HepG2 (cell line): ENCODE measurements at regions not wholly inside any gene's neighbourhood (a gene's known extent, or its start where the extent isn't known, plus 50 kb on each side); places are given as distances from the start of the nearest gene placed in this dataset.

Source experiments
- ATF7 ChIP-seq, 2 experiments: fragments of 450-650 bp in 1 of 2; sonication (generic) in 1 of 2; formaldehyde crosslinking in 1 of 2; IDR thresholded peaks; 2 replicates each; pipeline versions ENCODE4 v1.4.0 to v1.6.1; 2016 to 2020; ENCODE audit warnings: antibody characterized with exemption in 1 of 2, mild to moderate bottlenecking in 1 of 2, missing genetic modification reagents in 1 of 2
- CEBPB ChIP-seq: IDR thresholded peaks from 2 replicates; pipeline ENCODE4 v1.6.1; 2011; ENCODE audit warnings: low read depth, low read length, improper control_type of control experiment, borderline replicate concordance
- FOXJ3 ChIP-seq: sonication (generic); formaldehyde crosslinking; IDR thresholded peaks from 2 replicates; pipeline ENCODE4 v1.4.0; 2020; ENCODE audit warnings: missing genetic modification reagents, mild to moderate bottlenecking, borderline replicate concordance
- GLI4 ChIP-seq: sonication (generic); formaldehyde crosslinking; IDR thresholded peaks from 2 replicates; pipeline ENCODE4 v1.5.1; 2020; ENCODE audit warnings: missing genetic modification reagents, mild to moderate bottlenecking, moderate library complexity, borderline replicate concordance
- KLF12 ChIP-seq: sonication (generic); formaldehyde crosslinking; IDR thresholded peaks from 2 replicates; pipeline ENCODE4 v1.4.0; 2020; ENCODE audit warnings: missing genetic modification reagents, borderline replicate concordance
- NPAS2 ChIP-seq: sonication (generic); formaldehyde crosslinking; IDR thresholded peaks from 2 replicates; pipeline ENCODE4 v1.8.0; 2022; ENCODE audit warnings: mild to moderate bottlenecking, missing genetic modification reagents, borderline replicate concordance
- NRL ChIP-seq: sonication (generic); formaldehyde crosslinking; IDR thresholded peaks from 2 replicates; pipeline ENCODE4 v1.5.0; 2020; ENCODE audit warnings: missing genetic modification reagents, mild to moderate bottlenecking, moderate library complexity, borderline replicate concordance
- POLR2A ChIP-seq, 2 experiments: IDR thresholded peaks; 2 replicates each; pipeline ENCODE4 v1.6.1; 2011; ENCODE audit warnings: low read depth in 2 of 2, low read length in 2 of 2, mild to moderate bottlenecking in 1 of 2, moderate library complexity in 1 of 2; ENCODE audit not compliant: insufficient read depth in 1 of 2
- TSC22D2 ChIP-seq: sonication (generic); formaldehyde crosslinking; IDR thresholded peaks from 2 replicates; pipeline ENCODE4 v1.5.1; 2020; ENCODE audit warnings: missing genetic modification reagents, mild to moderate bottlenecking, borderline replicate concordance
- XRCC5 ChIP-seq: fragments of 200-400 bp; formaldehyde crosslinking; optimal IDR thresholded peaks from 2 replicates; pipeline ENCODE3; 2017; ENCODE audit warnings: mild to moderate bottlenecking, low read length
- ZNF333 ChIP-seq: sonication (generic); formaldehyde crosslinking; IDR thresholded peaks from 2 replicates; pipeline ENCODE4 v1.4.0; 2020; ENCODE audit warnings: mild to moderate bottlenecking, missing genetic modification reagents, borderline replicate concordance
- ZNF883 ChIP-seq: sonication (generic); formaldehyde crosslinking; IDR thresholded peaks from 2 replicates; pipeline ENCODE4 v1.5.1; 2020; ENCODE audit warnings: mild to moderate bottlenecking, missing genetic modification reagents; ENCODE audit errors: not compliant biosample characterization
- TF ChIP-seq, protein P1 (sequence below): sonication (generic); formaldehyde crosslinking; IDR thresholded peaks from 2 replicates; pipeline ENCODE4 v1.4.0; 2020; ENCODE audit warnings: missing genetic modification reagents, borderline replicate concordance
- TF ChIP-seq, protein P2 (sequence below): sonication (generic); formaldehyde crosslinking; IDR thresholded peaks from 2 replicates; pipeline ENCODE4 v1.9.0; 2021; ENCODE audit warnings: missing genetic modification reagents, borderline replicate concordance
- TF ChIP-seq, protein P3 (sequence below): IDR thresholded peaks from 2 replicates; pipeline ENCODE4 v1.4.0; 2020; ENCODE audit warnings: mild to moderate bottlenecking, missing genetic modification reagents

DNA sequence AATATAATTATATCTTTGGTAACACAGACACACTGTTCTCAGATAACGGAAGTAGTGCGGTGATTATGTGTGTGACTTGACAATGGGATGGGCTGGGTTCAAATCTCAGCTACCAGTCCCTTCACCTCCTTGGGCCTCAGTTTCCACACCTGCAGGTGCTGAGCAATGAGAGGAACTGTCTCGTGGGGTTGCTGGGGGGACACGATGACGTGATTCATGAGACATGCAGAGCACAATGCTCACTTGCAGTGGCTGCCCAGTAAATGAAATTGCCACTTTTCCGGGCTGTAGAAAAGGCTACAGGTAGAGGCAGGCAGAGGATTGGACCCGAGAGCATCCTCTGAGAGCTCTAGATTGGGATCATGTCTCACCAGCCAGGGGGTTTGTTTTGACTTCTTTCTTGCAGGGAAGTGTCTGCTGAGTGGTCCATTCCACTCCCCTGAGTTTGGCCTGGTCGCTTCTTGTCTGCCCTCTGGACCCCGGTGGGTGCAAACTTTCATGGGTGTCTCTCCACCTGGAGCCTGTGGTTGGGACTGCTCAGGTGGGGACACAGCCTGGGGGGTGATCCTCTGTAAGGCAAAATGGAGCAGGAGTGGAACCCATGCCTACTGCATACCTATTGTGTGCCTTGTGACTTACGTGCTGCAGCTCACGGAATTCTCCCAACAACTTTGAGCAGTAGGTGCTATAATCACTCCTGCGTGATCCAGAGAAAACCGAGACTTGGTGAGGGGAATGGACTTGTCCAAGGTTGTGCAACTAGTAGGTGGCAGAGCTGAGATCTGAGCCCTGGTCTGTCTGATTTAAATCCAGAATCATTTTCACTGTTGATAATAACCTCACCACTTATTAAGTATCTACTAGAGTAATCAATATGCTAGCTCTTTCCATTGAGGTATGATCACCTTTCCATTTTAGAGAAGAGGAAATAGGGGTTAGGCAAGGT lies 147.2 kb downstream of the CEBPB start (continued):
- TF ChIP-seq, protein P1, sequence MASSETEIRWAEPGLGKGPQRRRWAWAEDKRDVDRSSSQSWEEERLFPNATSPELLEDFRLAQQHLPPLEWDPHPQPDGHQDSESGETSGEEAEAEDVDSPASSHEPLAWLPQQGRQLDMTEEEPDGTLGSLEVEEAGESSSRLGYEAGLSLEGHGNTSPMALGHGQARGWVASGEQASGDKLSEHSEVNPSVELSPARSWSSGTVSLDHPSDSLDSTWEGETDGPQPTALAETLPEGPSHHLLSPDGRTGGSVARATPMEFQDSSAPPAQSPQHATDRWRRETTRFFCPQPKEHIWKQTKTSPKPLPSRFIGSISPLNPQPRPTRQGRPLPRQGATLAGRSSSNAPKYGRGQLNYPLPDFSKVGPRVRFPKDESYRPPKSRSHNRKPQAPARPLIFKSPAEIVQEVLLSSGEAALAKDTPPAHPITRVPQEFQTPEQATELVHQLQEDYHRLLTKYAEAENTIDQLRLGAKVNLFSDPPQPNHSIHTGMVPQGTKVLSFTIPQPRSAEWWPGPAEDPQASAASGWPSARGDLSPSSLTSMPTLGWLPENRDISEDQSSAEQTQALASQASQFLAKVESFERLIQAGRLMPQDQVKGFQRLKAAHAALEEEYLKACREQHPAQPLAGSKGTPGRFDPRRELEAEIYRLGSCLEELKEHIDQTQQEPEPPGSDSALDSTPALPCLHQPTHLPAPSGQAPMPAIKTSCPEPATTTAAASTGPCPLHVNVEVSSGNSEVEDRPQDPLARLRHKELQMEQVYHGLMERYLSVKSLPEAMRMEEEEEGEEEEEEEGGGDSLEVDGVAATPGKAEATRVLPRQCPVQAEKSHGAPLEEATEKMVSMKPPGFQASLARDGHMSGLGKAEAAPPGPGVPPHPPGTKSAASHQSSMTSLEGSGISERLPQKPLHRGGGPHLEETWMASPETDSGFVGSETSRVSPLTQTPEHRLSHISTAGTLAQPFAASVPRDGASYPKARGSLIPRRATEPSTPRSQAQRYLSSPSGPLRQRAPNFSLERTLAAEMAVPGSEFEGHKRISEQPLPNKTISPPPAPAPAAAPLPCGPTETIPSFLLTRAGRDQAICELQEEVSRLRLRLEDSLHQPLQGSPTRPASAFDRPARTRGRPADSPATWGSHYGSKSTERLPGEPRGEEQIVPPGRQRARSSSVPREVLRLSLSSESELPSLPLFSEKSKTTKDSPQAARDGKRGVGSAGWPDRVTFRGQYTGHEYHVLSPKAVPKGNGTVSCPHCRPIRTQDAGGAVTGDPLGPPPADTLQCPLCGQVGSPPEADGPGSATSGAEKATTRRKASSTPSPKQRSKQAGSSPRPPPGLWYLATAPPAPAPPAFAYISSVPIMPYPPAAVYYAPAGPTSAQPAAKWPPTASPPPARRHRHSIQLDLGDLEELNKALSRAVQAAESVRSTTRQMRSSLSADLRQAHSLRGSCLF (CRISPR knock-in tag), result no peak
- no peak for TF ChIP-seq NPAS2 (CRISPR knock-in tag)
- TF ChIP-seq NRL (CRISPR knock-in tag), result no peak
- TF ChIP-seq, protein P2, sequence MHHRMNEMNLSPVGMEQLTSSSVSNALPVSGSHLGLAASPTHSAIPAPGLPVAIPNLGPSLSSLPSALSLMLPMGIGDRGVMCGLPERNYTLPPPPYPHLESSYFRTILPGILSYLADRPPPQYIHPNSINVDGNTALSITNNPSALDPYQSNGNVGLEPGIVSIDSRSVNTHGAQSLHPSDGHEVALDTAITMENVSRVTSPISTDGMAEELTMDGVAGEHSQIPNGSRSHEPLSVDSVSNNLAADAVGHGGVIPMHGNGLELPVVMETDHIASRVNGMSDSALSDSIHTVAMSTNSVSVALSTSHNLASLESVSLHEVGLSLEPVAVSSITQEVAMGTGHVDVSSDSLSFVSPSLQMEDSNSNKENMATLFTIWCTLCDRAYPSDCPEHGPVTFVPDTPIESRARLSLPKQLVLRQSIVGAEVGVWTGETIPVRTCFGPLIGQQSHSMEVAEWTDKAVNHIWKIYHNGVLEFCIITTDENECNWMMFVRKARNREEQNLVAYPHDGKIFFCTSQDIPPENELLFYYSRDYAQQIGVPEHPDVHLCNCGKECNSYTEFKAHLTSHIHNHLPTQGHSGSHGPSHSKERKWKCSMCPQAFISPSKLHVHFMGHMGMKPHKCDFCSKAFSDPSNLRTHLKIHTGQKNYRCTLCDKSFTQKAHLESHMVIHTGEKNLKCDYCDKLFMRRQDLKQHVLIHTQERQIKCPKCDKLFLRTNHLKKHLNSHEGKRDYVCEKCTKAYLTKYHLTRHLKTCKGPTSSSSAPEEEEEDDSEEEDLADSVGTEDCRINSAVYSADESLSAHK, result no peak
- no peak for TF ChIP-seq GLI4 (CRISPR knock-in tag)
- TF ChIP-seq, protein P3, sequence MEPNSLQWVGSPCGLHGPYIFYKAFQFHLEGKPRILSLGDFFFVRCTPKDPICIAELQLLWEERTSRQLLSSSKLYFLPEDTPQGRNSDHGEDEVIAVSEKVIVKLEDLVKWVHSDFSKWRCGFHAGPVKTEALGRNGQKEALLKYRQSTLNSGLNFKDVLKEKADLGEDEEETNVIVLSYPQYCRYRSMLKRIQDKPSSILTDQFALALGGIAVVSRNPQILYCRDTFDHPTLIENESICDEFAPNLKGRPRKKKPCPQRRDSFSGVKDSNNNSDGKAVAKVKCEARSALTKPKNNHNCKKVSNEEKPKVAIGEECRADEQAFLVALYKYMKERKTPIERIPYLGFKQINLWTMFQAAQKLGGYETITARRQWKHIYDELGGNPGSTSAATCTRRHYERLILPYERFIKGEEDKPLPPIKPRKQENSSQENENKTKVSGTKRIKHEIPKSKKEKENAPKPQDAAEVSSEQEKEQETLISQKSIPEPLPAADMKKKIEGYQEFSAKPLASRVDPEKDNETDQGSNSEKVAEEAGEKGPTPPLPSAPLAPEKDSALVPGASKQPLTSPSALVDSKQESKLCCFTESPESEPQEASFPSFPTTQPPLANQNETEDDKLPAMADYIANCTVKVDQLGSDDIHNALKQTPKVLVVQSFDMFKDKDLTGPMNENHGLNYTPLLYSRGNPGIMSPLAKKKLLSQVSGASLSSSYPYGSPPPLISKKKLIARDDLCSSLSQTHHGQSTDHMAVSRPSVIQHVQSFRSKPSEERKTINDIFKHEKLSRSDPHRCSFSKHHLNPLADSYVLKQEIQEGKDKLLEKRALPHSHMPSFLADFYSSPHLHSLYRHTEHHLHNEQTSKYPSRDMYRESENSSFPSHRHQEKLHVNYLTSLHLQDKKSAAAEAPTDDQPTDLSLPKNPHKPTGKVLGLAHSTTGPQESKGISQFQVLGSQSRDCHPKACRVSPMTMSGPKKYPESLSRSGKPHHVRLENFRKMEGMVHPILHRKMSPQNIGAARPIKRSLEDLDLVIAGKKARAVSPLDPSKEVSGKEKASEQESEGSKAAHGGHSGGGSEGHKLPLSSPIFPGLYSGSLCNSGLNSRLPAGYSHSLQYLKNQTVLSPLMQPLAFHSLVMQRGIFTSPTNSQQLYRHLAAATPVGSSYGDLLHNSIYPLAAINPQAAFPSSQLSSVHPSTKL (CRISPR knock-in tag), result no peak
- TF ChIP-seq ZNF883, result no peak
- no peak for TF ChIP-seq ZNF333 (CRISPR knock-in tag)
- no peak for TF ChIP-seq FOXJ3
- TF ChIP-seq KLF12, result no peak
- TF ChIP-seq POLR2A (IDR thresholded peaks at IDR 0.05; ENCODE audit: insufficient read depth in 1 of 2, low read depth in 2 of 2, low read length in 2 of 2), result no peak
- no peak for TF ChIP-seq TSC22D2 (CRISPR knock-in tag)
- TF ChIP-seq ATF7 (IDR thresholded peaks at IDR 0.05), result no peak
- 0 out of 2 replicates have a peak, but pooled peaks have one; percentile 22 for TF ChIP-seq ATF7 (CRISPR knock-in tag; IDR thresholded peaks at IDR 0.05)
- TF ChIP-seq XRCC5, result peak; percentile 27
- TF ChIP-seq CEBPB, result peak; percentile 67
